CD4-positive, alpha-beta T cell treated with Interleukin-4 for 4 hours (primary cell): ENCODE measurements at regions not wholly inside any gene's neighbourhood (a gene's known extent, or its start where the extent isn't known, plus 50 kb on each side); places are given as distances from the start of the nearest gene placed in this dataset.

ENCODE experiments used
- DNase-seq: peaks from one replicate; pipeline ENCODE4 v3.0.0-alpha.2; 2020

- DNase-seq: no peak
Observed at GRCh38 chr5:54851449-54851848, 133.9 kb downstream of the ESM1 start.

DNA sequence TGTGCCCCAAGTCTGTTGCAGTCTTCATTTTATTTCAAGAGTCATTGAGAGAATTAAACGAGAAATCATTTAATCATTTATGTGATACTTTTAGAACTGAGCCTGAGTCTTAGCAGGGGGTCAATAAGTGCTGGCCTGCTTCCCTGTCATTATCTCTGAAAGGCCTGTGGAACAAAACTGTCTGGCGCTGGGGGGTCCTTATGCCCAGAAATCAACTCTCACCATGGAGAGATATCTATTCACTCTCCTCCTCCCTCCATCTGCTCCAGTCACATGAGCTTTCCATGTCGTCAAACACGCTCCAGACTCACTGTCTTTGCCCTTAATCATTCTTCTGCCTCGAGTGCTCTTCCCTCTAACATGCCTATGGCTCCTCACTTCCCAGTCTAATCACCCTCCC, 136.8 kb downstream of the ESM1 start:
- no peak for DNase-seq

DNA sequence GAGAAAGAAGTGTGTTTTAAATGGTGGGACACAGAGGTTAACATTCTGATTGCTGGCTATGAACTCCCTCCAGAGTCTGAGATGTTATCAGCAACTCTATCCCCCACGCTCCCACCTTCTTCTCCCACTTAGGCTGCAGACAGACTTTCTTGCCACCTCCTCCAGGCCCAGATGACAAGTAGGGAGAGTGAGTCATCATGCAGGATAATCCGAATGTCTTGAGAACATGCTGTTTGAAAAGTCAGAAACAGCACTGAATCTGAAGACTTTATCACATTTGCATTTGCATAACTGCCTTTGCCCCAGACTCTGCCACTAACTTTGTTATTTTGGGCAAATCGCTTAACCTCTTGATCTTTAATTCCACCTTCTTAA, 139.8 kb downstream of the ESM1 start:
- no peak for DNase-seq

GRCh38 chr5:54844905-54845566, 140.4 kb downstream of the ESM1 start:
- peak; percentile 64 for DNase-seq

- DNase-seq: no peak
Observed at GRCh38 chr5:54844266-54844665, 141.1 kb downstream of the ESM1 start.

- no peak for DNase-seq
Observed at GRCh38 chr5:54841481-54841880, 143.9 kb downstream of the ESM1 start.

GRCh38 chr5:54838843-54839242, 146.6 kb downstream of the ESM1 start:
- no peak for DNase-seq

DNA sequence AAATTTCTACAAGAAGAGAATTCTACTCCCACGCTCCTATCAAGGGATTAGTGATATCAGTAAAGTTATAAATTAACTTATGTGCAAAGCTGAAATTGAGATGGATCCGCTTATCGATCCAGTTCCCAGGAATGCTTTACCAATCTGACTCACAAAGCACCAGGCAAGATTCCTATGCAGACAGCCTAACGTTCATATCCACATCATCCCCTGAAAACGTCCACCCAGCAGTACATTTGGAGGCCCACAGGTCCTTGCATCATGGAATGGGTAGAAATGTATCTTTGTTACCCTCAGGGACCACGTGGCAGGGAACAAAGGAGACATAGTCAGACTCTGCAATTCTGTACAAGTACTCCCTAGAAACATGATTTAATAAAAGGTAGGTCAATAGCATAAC, 147.4 kb downstream of the ESM1 start:
- no peak for DNase-seq

DNA sequence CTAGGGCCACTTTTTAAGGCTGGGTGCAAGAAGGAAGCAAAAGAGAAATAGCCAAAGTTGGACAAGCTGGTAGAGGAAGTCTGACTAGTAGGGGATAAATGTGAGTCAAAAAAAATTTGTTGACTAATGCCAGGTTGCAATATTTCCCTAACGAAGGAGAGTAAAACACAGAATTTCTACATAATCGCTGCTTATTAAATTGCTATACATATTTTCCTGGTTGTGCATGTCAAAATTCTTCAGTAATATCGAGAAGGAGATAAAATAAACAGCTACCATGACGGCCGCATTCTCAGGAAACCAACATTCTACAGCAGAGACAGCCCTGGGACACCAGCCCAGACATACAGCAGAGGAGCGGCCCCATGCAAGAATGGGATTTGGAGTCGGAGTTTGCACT, 148.3 kb downstream of the ESM1 start:
- DNase-seq: no peak

DNA sequence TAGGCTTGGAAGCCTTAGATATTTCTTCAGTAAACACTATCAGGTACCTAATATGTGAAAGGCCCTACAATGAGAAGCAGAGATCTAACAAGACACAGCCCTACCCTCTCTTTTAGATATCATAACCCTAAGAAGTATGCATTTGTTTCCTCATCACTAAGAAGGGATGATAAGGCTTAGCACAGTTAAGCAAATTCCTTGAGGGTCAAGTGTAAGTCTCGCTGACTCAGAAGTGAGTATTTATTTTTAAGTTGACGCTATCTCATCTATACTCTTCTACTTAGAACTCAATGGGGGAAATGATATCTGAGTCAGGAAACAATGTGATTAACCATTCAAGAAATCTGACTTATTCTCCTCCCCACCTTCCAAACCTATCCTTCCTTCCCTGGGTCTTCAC, 149.7 kb downstream of the ESM1 start:
- no peak for DNase-seq

- DNase-seq: no peak
Observed at GRCh38 chr5:54834121-54834842, 151.1 kb downstream of the ESM1 start.

DNA sequence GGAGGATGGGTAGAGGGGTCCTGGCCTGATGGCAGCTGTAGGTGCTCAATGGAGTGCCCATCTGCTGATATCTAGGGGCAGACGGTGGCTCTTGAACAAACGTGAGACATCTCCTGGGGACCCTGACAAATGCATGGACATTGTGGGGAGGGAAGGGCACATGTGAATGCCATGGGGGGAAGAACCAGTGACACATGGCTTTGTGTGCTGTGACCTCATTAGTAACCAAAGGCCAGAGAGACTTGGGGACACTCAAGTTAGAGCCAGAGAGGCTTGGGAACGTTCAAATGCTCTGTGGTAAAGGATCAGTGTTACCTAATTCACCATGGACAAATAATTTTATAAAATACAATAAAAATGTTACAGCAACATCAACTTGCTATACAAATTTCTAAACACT, 151.8 kb downstream of the ESM1 start:
- no peak for DNase-seq

GRCh38 chr5:54832858-54833257, 152.5 kb downstream of the ESM1 start:
- peak; percentile 10 for DNase-seq

DNA sequence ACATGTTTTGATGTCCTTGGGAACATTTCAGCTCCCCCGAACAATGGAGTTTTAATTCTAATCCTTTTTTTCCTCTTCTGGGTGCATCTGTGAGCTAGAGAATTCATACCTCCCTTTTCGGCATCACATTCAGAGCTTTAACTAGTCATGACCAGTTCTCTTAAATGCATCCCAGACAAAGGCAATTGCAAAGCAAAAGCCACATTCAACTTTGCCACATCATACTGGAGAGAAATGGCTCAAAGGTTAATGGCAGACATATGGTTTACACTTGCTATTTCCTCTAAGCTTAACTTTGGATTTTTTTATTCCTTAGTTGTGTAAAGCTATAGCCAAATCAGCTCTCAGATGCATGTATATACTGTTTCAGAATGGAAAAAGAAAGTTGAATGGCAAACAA, 153.3 kb downstream of the ESM1 start:
- no peak for DNase-seq

DNA sequence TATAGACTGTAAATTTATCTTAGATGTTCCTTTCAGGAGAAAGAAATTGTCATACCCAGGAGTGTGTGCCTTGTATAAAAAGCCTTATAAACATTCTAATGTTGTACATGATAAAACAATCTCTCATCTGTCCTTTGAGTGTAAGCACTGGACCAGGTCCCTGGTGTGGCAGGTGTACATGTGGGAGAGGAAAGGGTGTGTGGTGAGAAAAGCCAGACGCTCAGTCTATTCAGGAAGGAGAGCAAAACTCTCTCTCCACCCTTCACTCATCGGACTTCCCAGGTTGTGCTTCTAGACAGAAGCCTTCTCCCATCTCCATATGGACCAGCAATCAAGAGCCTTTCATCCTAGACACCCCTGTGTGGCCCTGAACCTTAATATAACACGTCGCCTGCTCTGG, 154.2 kb downstream of the ESM1 start:
- no peak for DNase-seq

GRCh38 chr5:54829676-54830535, 155.5 kb downstream of the ESM1 start:
- DNase-seq: no peak

DNA sequence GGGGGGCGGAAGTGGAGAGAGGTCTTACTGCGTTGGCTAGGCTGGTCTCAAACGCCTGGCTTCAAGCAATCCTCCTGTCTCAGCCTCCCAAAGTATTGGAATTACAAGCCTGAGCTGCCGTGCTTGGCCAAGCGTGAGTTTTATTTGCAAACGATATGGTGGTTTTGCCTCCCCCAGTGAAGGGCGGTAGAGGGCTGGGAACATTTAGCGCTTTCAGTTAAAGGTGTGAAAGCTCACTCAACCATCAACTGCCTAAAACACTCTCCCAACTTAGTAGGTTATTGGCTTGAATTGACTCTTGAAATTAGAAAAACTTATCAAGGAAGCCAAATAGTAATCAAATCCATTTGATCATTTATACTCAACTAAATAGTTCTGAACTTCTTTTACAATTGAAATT, 156.3 kb downstream of the ESM1 start:
- no peak for DNase-seq

DNA sequence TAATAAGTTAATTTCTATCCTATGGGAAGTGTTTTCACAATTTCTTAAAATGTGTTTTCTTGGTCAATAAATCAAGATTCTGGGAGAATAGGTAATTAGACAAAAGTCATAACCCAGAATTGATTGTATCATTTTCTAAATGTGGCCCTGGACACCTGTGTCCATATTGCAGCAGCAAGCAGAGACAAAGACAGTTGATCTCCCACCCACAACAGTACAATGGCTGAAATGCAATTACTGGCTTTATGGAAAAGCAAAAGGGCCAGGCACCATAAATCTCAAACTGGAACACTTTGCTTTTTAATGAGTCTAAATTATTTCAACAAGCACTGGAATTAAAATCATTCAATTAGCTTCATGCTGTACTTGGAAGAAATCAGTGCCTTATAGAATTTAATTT, 157.2 kb downstream of the ESM1 start:
- DNase-seq: no peak

DNA sequence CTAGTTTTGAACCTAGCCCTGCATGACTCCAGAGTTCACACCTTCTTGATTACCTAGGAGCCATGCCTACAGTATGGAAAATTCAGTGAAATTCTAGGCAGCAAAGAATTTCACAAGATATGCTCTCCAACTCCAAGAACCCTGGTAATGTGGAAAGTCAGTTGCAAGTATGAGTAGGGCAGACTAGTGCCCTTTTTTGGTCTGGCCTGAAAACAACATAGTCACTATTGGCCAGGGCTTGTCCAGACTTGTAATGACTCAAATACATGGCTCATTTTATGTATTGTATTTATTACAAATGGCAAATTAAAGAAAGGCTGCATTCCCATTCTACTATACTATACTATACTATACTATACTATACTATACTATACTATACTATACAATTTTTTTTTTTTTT, 160.4 kb downstream of the ESM1 start:
- DNase-seq: no peak

- no peak for DNase-seq
Observed at GRCh38 chr5:54823006-54823405, 162.4 kb downstream of the ESM1 start.

DNA sequence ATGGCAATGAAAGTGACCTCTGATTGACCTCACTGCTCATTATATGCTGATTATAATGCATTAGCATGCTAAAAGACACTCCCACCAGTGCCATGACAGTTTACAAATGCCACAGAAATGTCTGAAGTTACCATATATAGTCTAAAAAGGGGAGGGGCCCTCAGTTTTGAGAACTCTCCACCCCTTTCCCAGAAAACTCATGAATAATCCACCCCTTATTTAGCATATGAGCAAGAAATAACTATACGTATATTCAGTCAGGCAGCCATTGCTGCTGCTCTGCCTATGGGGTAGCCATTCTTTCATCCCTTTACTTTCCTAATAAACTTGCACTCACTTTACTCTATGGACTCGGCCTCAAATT, 163.1 kb downstream of the ESM1 start:
- DNase-seq: no peak

- DNase-seq: no peak
Observed at GRCh38 chr5:54821445-54822323, 163.7 kb downstream of the ESM1 start.
